Peyer's patch (tissue), 4 donors: ENCODE measurements at regions not wholly inside any gene's neighbourhood (a gene's known extent, or its start where the extent isn't known, plus 50 kb on each side); places are given as distances from the start of the nearest gene placed in this dataset.
"Not testable (repeated sequence)": the region's sequence is repeated elsewhere in the genome, so short reads cannot be mapped to it uniquely, and the experiment has no call there.

Source experiments
- CTCF ChIP-seq, 6 experiments: fragments of 450-650 bp in 4 of 6; fragments of 200-600 bp in 2 of 6; sonication (generic) in 1 of 6; IDR thresholded peaks; one replicate each; pipeline ENCODE4 v1.5.1; 2017 to 2019; ENCODE audit warnings: antibody characterized with exemption in 6 of 6, mild to moderate bottlenecking in 3 of 6, moderate library complexity in 1 of 6
- POLR2A ChIP-seq, 2 donors: fragments of 450-650 bp; IDR thresholded peaks; one replicate each; pipeline ENCODE4 v1.5.1; 2017; ENCODE audit warnings: antibody characterized with exemption in 2 of 2, mild to moderate bottlenecking in 2 of 2, moderate library complexity in 2 of 2

DNA sequence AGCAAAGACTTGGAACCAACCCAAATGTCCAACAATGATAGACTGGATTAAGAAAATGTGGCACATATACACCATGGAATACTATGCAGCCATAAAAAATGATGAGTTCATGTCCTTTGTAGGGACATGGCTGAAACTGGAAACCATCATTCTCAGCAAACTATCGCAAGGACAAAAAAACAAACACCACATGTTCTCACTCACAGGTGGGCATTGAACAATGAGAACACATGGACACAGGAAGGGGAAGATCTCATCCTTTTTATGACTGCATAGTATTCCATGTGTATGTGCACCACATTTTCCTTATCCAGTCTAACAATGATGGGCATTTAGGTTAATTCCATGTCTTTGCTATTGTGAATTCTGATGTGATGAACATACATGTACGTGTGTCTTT, 652.0 kb upstream of the LRRN3 start:
- TF ChIP-seq CTCF, POLR2A (IDR thresholded peaks at IDR 0.05): not testable (repeated sequence)
